Activated naive CD4-positive, alpha-beta T cell treated with anti-CD3 and anti-CD28 coated beads, Interleukin-2, amount 10 ng/mL, durations not matched to agents 7 days and 5 days (primary cell): ENCODE measurements at regions not wholly inside any gene's neighbourhood (a gene's known extent, or its start where the extent isn't known, plus 50 kb on each side); places are given as distances from the start of the nearest gene placed in this dataset.
"Not testable (repeated sequence)": the region's sequence is repeated elsewhere in the genome, so short reads cannot be mapped to it uniquely, and the experiment has no call there.

Experiments used
- CTCF ChIA-PET: fragments of 350-600 bp; sonication (Branson Sonifier 250); formaldehyde crosslinking; loops from one replicate; lab custom pipeline; 2021; ENCODE audit warnings: antibody characterized with exemption; lab: Charles Lee
- DNase-seq: peaks from one replicate; pipeline ENCODE4 v3.0.0-alpha.2; 2020
- H3K27ac Mint-ChIP-seq: one replicate; pipeline ENCODE4 v1.8.0; 2021; ENCODE audit warnings: mild to moderate bottlenecking, moderate library complexity, mixed read lengths
- H3K27me3 Mint-ChIP-seq: one replicate; pipeline ENCODE4 v1.8.0; 2021; ENCODE audit warnings: mild to moderate bottlenecking, mixed read lengths
- H3K36me3 Mint-ChIP-seq: one replicate; pipeline ENCODE4 v1.8.0; 2021; ENCODE audit warnings: mixed read lengths
- H3K4me1 Mint-ChIP-seq: one replicate; pipeline ENCODE4 v1.8.0; 2021; ENCODE audit warnings: mixed read lengths
- H3K4me3 Mint-ChIP-seq: one replicate; pipeline ENCODE4 v1.8.0; 2021; ENCODE audit warnings: mild to moderate bottlenecking, moderate library complexity, mixed read lengths
- H3K9me3 Mint-ChIP-seq: one replicate; pipeline ENCODE4 v1.8.0; 2021; ENCODE audit warnings: mixed read lengths

DNA sequence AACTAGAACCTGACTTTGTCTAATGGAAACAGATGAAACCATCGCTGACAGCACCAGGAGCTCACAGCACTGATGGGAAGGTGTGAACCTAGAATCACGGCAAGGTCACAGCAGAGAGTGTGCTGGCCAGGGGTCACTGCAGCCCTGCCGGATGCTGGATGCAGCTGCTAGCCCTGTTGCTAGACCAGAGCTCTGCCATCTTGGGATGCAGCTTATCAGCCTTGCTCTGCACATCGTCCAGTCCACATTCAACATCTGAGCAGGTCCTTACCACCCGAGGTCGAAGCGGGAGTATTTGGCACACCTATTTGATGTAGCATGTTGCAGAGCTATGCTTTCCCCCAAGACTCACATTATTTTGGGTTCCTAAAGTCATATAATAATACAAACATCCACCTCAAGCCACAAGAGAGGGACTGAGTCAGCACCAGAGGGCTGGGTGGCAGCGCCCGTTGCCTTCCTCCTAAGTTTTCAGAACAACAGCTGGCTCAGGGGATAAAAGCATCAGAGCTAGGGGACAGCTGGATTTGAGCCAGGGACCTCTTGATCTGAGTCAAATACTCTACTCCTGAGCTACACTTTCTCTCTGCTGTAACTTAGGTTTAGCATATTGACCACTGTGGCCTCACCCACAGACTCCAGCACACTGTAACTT is 135.3 kb downstream of the ZNF467 start:
- H3K9me3 Mint-ChIP-seq, result no peaks in the 10 kb centered on the region
- no peak overlapping the region for H3K27ac Mint-ChIP-seq
- no peak overlapping the region for H3K4me3 Mint-ChIP-seq
- no peaks in the 10 kb centered on the region for H3K36me3 Mint-ChIP-seq
- peaks cover 26% of the 10 kb centered on the region for H3K27me3 Mint-ChIP-seq
- H3K4me1 Mint-ChIP-seq, result no peaks in the 10 kb centered on the region
- DNase-seq, result no peak
- CTCF ChIA-PET, result interaction anchor here (1.3 kb wide), 1 partner anchor 24 kb away, joined by 3 read pairs; no protein-coding TSS in a partner anchor

DNA sequence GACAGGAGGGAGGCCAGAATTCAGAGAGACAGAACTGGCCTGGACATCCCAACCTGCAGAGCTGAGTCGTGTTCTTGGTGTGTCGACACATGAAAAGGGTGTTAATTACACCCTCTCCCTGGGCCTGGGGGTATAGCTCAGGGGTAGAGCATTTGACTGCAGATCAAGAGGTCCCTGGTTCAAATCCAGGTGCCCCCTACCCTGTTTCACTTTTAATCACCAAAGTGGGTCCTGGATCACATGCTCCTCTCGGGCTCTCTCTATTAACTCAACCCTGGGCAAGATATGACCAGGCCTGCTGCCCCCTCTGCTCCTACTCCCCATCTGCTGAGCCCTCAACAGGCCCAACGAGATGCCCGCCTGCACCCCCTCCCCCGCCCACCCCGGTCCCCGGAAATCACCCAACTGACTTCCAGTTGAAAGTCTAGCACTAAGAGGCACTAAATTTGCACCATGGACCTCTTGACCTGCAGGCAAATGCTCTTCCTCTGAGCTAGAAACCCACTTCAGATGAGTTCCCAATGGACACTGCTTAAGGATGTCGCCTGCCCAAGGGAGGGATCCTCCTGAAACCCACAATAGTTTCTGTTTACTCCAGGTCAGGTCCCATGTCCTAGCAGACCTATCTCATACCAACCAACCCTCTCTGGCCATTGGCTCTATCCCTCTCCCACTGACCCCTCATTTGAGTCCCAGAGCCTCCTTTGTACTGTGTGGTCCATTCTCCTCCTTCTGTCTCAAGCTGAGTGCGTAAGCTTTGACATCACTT is 137.6 kb downstream of the ZNF467 start:
- H3K4me3 Mint-ChIP-seq, result no peak overlapping the region
- no peak overlapping the region for H3K27ac Mint-ChIP-seq
- H3K4me1 Mint-ChIP-seq, result no peaks in the 10 kb centered on the region

GRCh38 chr7:149633976-149634945 is 136.7 kb upstream of the ZNF746 start:
- no peaks in the 10 kb centered on the region for H3K4me1 Mint-ChIP-seq
- H3K4me3 Mint-ChIP-seq, result no peak overlapping the region
- no peak overlapping the region for H3K27ac Mint-ChIP-seq
- no peaks in the 10 kb centered on the region for H3K9me3 Mint-ChIP-seq
- DNase-seq, result no peak
- peaks cover 22% of the 10 kb centered on the region for H3K27me3 Mint-ChIP-seq
- CTCF ChIA-PET, result interaction anchor here (0.6 kb wide), 1 partner anchor 10 kb away, joined by 4 read pairs; no protein-coding TSS in a partner anchor
- no peaks in the 10 kb centered on the region for H3K36me3 Mint-ChIP-seq

More for the DNA sequence above, 137.6 kb downstream of the ZNF467 start:
- Mint-ChIP-seq H3K9me3 (no peaks in the 10 kb centered on the region), H3K27me3 (peaks cover 26% of the 10 kb centered on the region), H3K36me3 (no peaks in the 10 kb centered on the region)
- DNase-seq, result no peak
- CTCF ChIA-PET, result interaction anchor here (0.5 kb wide), 1 partner anchor 134 kb away, joined by 4 read pairs; no protein-coding TSS in a partner anchor

GRCh38 chr7:149628361-149629149 is 130.9 kb upstream of the ZNF746 start:
- CTCF ChIA-PET, DNase-seq, H3K9me3 Mint-ChIP-seq, H3K4me3 Mint-ChIP-seq, H3K36me3 Mint-ChIP-seq, H3K27ac Mint-ChIP-seq: not testable (repeated sequence)
- Mint-ChIP-seq H3K4me1 (peaks cover 11% of the 10 kb centered on the region), H3K27me3 (peaks cover 34% of the 10 kb centered on the region)

- Mint-ChIP-seq H3K27ac (no peak overlapping the region), H3K27me3 (peaks cover 34% of the 10 kb centered on the region), H3K4me1 (peaks cover 17% of the 10 kb centered on the region), H3K4me3 (no peak overlapping the region), H3K36me3 (peaks cover 4% of the 10 kb centered on the region), H3K9me3 (no peaks in the 10 kb centered on the region)
- no peak for DNase-seq
- CTCF ChIA-PET, result interaction anchor here (0.7 to 3.7 kb wide), 2 partner anchors 29 to 205 kb away, joined by 3 to 16 read pairs; no protein-coding TSS in a partner anchor
These were observed 130.3 kb upstream of the ZNF746 start for GRCh38 chr7:149627911-149628310.

DNA sequence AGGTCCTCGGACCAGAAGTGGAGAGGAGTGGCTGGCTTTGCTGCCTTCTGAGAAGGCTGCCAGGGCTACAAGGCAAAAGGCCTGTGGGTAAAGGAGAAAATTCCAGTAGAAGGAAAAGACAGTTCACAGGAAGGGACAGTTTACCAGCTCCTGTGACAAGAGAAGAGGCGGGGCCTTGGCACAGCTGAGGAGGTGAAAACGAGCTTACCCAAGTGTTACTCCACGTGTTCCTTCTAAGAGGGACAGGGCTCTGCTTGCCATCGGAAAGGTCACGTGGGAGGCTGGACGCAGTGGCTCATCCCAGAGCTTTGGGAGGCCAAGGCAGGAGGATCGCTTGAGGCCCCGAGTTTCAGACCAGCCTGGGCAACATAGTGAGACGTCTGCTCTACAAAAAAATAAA is 129.4 kb upstream of the ZNF746 start:
- CTCF ChIA-PET, result interaction anchor here (0.8 to 3.7 kb wide), 4 partner anchors 18 to 204 kb away, joined by 3 to 16 read pairs (median 6); no protein-coding TSS in a partner anchor
- peaks cover 34% of the 10 kb centered on the region for H3K27me3 Mint-ChIP-seq
- H3K4me3 Mint-ChIP-seq, result no peak overlapping the region
- H3K9me3 Mint-ChIP-seq, result no peaks in the 10 kb centered on the region
- H3K4me1 Mint-ChIP-seq, result peaks cover 26% of the 10 kb centered on the region
- H3K36me3 Mint-ChIP-seq, result peaks cover 7% of the 10 kb centered on the region
- no peak overlapping the region for H3K27ac Mint-ChIP-seq
- no peak for DNase-seq

DNA sequence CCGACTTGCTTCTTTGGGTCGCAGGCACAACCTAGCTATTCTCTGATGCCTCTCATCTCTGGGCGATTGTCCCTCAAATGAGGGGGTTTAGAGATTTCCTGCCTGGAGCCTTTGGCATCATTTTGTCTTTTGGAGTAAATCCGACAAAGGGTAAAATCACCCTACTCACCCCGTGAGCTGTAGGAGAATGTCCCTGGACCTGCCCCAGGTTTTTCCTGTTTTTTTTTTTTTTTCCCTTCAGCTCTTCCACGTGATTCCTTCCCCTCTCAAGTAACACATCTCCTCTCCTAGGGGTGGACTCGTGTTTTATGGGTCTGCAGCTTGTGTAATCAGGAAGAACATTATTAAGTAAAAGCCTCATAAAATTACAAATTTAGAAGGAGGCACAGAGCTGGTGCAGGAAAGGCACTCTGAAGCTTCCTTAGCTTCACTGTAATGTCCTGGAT is 128.4 kb upstream of the ZNF746 start:
- Mint-ChIP-seq H3K27ac (no peak overlapping the region), H3K27me3 (peaks cover 34% of the 10 kb centered on the region), H3K36me3 (peaks cover 14% of the 10 kb centered on the region), H3K4me1 (peaks cover 35% of the 10 kb centered on the region), H3K9me3 (no peaks in the 10 kb centered on the region), H3K4me3 (peak overlapping the region; percentile 92)
- no peak for DNase-seq
- CTCF ChIA-PET, result interaction anchor here (0.5 to 3.7 kb wide), 14 partner anchors 9 to 431 kb away, joined by 3 to 16 read pairs (median 4); partner anchors contain the start of genes ZNF282 and ZNF777

DNA sequence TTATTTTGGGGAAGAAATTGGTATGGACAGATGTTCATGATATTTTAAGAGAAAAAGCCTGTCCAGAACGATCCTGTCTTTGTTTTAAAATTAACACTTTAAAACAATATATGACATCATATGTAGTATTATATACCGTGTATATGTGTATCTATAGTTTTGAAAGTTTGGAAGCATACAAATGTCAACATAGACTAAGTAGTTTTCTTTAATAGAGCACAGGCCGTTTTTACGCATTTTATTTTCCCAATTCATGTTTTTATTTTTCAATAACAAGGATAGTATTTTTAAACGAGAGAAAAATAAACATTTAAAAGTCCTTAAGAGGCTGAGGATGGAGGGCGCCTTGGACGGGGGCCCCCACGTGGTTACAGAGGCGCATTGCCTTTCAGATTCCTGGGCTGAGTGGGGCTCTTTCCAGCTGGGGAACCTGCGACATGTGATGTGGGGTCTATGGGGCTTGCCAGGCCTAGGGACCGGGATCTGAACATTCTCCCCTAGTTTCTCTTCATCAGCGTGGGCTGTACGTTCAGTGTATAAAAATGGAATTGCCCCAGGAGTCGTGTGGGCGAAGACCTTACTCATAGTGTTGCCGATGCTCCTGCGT is 127.8 kb upstream of the ZNF746 start:
- H3K36me3 Mint-ChIP-seq, result peaks cover 19% of the 10 kb centered on the region
- H3K4me1 Mint-ChIP-seq, result peaks cover 39% of the 10 kb centered on the region
- CTCF ChIA-PET, result interaction anchor here (0.5 to 3.7 kb wide), 21 partner anchors 9 to 430 kb away, joined by 3 to 16 read pairs (median 4); partner anchors contain the start of genes ZNF282 and ZNF777
- H3K9me3 Mint-ChIP-seq, result no peaks in the 10 kb centered on the region
- H3K4me3 Mint-ChIP-seq, result peak overlapping the region; percentile 92
- H3K27me3 Mint-ChIP-seq, result peaks cover 34% of the 10 kb centered on the region
- H3K27ac Mint-ChIP-seq, result peak overlapping the region; percentile 62
- peak; percentile 67 for DNase-seq

DNA sequence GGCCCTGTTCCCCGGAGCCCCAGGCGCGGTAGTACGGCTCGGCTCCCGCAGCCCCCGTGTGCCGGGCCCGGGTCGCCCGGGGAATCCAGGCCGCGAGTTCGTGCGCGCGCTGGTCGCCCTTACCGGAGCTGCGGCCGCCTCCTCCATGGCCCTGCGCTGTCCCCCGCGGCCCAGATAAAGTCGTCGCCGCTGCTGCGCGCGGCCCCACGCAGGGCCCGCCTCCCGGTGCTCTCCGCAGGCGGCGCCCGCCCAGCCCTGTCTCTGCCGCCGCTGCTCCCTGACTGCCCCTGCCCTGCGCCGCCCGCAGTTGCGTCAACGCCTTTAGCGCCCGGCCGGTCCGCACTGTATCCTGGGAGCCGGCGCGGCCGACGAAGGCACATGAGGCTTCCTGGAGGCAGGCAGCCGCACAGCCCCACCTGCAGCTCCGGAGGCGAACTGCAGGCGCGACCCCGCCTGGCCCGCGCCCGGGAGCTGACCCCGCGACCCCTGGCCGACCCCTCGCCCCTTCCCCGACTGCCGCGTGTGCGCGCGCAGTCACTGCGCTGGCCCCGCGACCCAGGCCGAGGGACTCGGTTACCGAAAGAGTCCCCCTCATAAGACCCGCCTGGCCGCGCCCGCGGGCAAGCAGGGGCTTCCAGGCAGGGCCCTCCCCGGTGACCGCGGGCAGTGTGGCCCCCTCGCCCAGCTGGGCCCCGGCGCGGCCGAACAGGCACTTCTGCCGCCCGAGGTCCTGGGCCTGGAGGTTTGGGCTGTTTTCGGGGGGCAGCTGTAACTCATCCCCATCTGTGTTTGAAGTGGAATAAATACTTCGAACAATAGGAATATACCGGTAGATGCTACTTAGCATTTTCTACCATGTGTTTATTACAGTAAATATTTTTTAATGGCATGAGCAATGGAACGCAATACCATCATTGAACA is 127.1 kb upstream of the ZNF746 start:
- Mint-ChIP-seq H3K27ac (peak overlapping the region; percentile 89), H3K4me1 (peaks cover 42% of the 10 kb centered on the region), H3K36me3 (peaks cover 27% of the 10 kb centered on the region), H3K27me3 (peaks cover 34% of the 10 kb centered on the region), H3K4me3 (peak overlapping the region; percentile 92), H3K9me3 (no peaks in the 10 kb centered on the region)
- DNase-seq, result peak; percentile 94
- CTCF ChIA-PET, result interaction anchor here (0.7 to 3.7 kb wide), 15 partner anchors 10 to 429 kb away, joined by 3 to 16 read pairs (median 4); partner anchors contain the start of genes ZNF282, ZNF777 and ZNF783

- peaks cover 42% of the 10 kb centered on the region for H3K4me1 Mint-ChIP-seq
- H3K4me3 Mint-ChIP-seq, result peak overlapping the region; percentile 97
- DNase-seq, result peak; percentile 72
- H3K27ac Mint-ChIP-seq, result peak overlapping the region; percentile 91
- H3K36me3 Mint-ChIP-seq, result peaks cover 34% of the 10 kb centered on the region
- CTCF ChIA-PET, result interaction anchor here (1.0 to 2.4 kb wide), 10 partner anchors 10 to 362 kb away, joined by 3 to 16 read pairs (median 4); partner anchors contain the start of genes ZNF777 and ZNF783
- H3K27me3 Mint-ChIP-seq, result peaks cover 34% of the 10 kb centered on the region
- H3K9me3 Mint-ChIP-seq, result no peaks in the 10 kb centered on the region
These were observed 126.4 kb upstream of the ZNF746 start for GRCh38 chr7:149624006-149624405.

DNA sequence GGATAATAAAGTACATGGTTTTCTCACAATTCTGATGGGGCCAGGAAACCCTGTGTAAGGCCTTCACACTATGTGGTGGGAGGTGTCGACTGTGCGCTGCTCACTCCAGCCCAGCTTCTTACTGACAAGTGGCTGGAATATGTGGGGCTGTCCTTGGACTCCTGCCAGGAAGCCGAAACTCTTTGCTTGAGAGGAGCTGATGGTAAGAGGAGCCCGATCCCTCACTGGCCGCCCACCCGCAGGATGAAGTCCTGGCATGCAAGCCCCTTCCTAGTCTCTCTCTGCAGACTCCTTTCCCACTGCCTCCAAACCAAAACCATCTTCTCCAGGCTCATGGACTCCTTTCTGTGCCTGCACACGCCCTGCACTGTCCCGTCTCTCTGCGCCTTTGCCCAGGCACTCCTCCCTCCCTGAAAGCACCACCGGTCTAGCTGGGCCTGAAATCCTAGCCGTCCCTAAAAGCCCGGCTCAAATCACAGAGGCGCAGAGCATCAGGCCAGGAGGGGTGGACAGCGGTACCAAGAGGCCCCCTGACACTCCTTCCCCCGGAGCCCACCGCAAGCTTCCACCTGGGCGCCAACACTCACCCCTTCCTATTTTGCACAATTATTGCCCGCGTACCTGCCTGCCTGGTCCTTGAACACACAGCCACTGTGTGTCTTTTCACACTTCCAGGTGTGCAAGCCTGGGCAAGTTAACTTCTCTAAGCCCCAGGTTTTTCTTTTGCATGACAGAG is 125.8 kb upstream of the ZNF746 start:
- Mint-ChIP-seq H3K27ac (peak overlapping the region; percentile 91), H3K27me3 (peaks cover 28% of the 10 kb centered on the region)

More for the DNA sequence above, 125.8 kb upstream of the ZNF746 start:
- H3K9me3 Mint-ChIP-seq, DNase-seq: not testable (repeated sequence)
- CTCF ChIA-PET, result interaction anchor here (1.0 to 2.0 kb wide), 6 partner anchors 18 to 361 kb away, joined by 3 to 6 read pairs (median 4); partner anchors contain the start of genes ZNF777 and ZNF783
- H3K36me3 Mint-ChIP-seq, result peaks cover 37% of the 10 kb centered on the region
- H3K4me3 Mint-ChIP-seq, result peak overlapping the region; percentile 97
- peaks cover 42% of the 10 kb centered on the region for H3K4me1 Mint-ChIP-seq
